Stimulated activated memory B cell treated with anti-CD40 and anti-IgM and Interleukin-4, amounts not matched to agents 10 μg/mL and 1 μg/mL and 100 μg/mL, for 72 hours (primary cell): ENCODE measurements at regions not wholly inside any gene's neighbourhood (a gene's known extent, or its start where the extent isn't known, plus 50 kb on each side); places are given as distances from the start of the nearest gene placed in this dataset.

Experiments used
- ATAC-seq: fragments of 150-1000 bp; cut with Tn5 transposase; 2 replicates; pipeline ENCODE4 v1.10.0; 2021
- H3K27ac Mint-ChIP-seq: one replicate; pipeline ENCODE4 v1.8.0; 2022; ENCODE audit warnings: mild to moderate bottlenecking, mixed read lengths
- H3K27me3 Mint-ChIP-seq: one replicate; pipeline ENCODE4 v1.8.0; 2022; ENCODE audit warnings: mixed read lengths
- H3K36me3 Mint-ChIP-seq: one replicate; pipeline ENCODE4 v1.8.0; 2022; ENCODE audit warnings: mixed read lengths
- H3K4me1 Mint-ChIP-seq: one replicate; pipeline ENCODE4 v1.8.0; 2022; ENCODE audit warnings: mixed read lengths
- H3K4me3 Mint-ChIP-seq: one replicate; pipeline ENCODE4 v1.8.0; 2022; ENCODE audit warnings: mild to moderate bottlenecking, moderate library complexity, mixed read lengths
- H3K9me3 Mint-ChIP-seq: one replicate; pipeline ENCODE4 v1.8.0; 2022; ENCODE audit warnings: mixed read lengths

- no peak overlapping the region for H3K27ac Mint-ChIP-seq
- ATAC-seq, result no peak
These were observed 976.3 kb upstream of the FAT3 start for GRCh38 chr11:91248199-91248807.

DNA sequence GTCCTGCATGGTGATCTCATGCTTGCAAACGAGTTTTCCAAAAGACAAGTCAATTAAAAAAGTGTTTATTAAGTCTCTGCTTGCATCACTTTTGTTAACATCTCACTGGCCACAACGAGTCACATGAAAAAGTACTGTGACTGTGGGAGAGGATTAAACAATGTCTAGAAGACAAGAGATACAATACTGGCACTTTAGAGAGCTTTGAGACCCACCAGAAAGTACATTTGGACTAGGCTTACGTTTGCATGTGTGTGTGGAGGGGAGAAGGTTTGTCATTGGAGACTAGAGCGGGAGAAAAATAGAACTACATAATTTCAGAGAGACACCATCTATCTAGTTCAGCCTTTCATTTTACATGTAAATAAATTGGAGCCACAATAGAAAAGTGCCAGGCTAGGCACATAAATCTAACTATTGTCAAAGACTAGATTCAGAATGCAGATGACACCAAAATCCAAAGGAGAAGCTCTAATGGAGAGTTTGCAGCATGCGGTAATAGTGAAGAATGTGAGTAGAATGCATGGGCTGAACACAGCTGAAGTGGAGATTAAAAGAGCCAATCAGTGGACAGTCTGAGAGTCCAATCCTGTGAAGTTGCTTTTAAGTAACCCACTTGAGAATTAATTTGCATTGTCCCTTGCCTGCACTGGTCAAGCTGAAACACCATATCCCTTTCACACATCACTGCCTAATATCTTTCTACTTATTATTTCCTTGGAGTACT, 977.4 kb upstream of the FAT3 start:
- Mint-ChIP-seq H3K9me3 (peaks cover 3% of the 10 kb centered on the region), H3K4me1 (no peaks in the 10 kb centered on the region), H3K4me3 (no peak overlapping the region), H3K36me3 (no peaks in the 10 kb centered on the region), H3K27me3 (no peaks in the 10 kb centered on the region), H3K27ac (no peak overlapping the region)
- ATAC-seq, result no peak

More at GRCh38 chr11:91248199-91248807, 976.3 kb upstream of the FAT3 start:
- Mint-ChIP-seq H3K4me3 (no peak overlapping the region), H3K27me3 (no peaks in the 10 kb centered on the region), H3K4me1 (no peaks in the 10 kb centered on the region), H3K36me3 (no peaks in the 10 kb centered on the region), H3K9me3 (peaks cover 3% of the 10 kb centered on the region)

DNA sequence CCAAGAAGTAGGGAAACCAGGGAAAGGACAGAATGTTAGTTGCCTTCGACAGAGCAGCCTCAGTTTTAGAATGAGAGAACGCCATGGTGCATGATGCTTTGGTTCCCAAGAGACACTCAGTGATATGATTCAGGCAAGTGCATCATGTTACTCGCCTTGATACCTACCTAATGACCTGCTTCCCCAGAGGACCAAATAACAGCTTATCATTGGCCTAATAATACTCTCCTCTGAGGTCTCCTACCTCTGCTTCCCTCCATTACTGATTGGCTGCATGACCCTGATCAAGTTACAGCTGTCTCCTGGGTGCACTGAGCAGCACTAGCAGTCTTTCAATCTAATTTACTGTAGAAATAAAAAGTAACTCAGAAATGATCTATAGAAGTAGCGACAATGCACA, 979.7 kb upstream of the FAT3 start:
- Mint-ChIP-seq H3K4me1 (no peaks in the 10 kb centered on the region), H3K27me3 (no peaks in the 10 kb centered on the region), H3K4me3 (no peak overlapping the region), H3K27ac (no peak overlapping the region), H3K9me3 (peaks cover 3% of the 10 kb centered on the region), H3K36me3 (no peaks in the 10 kb centered on the region)
- no peak for ATAC-seq

- H3K36me3 Mint-ChIP-seq, result no peaks in the 10 kb centered on the region
These were observed 981.0 kb upstream of the FAT3 start for GRCh38 chr11:91243630-91244029.

DNA sequence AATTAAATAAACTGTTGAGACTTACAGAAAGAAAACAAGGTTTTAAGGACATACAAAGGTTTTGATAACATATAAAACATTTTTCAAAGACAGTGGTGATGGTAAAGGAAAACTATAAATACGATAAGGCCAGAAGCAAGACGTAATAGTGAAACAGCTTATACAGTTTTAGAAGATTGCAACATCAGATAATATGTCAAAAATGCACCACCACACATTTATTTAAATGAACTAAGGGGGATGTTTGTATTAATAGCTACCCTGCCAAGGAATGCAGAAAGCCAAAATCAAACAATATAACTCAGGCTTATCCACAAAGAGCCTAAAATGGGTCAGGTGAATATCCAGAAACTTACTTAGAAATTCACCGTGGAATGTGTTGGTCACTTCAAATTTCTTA, 981.6 kb upstream of the FAT3 start:
- Mint-ChIP-seq H3K9me3 (peaks cover 3% of the 10 kb centered on the region), H3K27ac (no peak overlapping the region), H3K27me3 (no peaks in the 10 kb centered on the region), H3K4me1 (no peaks in the 10 kb centered on the region), H3K4me3 (no peak overlapping the region), H3K36me3 (no peaks in the 10 kb centered on the region)
- ATAC-seq, result no peak

More at GRCh38 chr11:91243630-91244029, 981.0 kb upstream of the FAT3 start:
- Mint-ChIP-seq H3K27ac (no peak overlapping the region), H3K4me3 (no peak overlapping the region), H3K27me3 (no peaks in the 10 kb centered on the region), H3K4me1 (no peaks in the 10 kb centered on the region), H3K9me3 (peaks cover 3% of the 10 kb centered on the region)
- no peak for ATAC-seq

DNA sequence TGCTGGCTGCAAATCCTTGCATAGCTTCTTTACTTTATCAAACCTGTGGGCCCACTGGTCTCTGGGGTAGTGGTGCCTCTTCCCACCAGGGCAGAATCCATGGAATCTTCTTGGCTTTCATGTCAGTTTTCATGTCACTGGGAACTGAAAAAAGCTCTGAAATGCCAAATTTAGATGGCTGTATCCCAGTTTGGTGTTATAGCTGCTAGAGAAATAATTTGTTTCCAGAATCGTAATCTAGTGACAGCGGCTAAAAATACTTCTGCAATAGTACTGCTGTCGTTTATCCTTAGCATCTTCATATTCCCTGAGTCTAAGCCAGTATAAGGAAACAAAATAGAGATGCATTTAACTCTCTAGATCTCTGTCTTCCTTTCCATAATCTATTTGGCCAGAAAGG, 983.4 kb upstream of the FAT3 start:
- Mint-ChIP-seq H3K9me3 (peaks cover under 1% of the 10 kb centered on the region), H3K27me3 (no peaks in the 10 kb centered on the region), H3K4me3 (no peak overlapping the region), H3K4me1 (no peaks in the 10 kb centered on the region), H3K36me3 (no peaks in the 10 kb centered on the region), H3K27ac (no peak overlapping the region)
- no peak for ATAC-seq

GRCh38 chr11:91239359-91239758, 985.3 kb upstream of the FAT3 start:
- H3K27ac Mint-ChIP-seq, result no peak overlapping the region
- H3K4me3 Mint-ChIP-seq, result no peak overlapping the region
- ATAC-seq, result no peak

GRCh38 chr11:91231226-91231625, 993.4 kb upstream of the FAT3 start:
- no peaks in the 10 kb centered on the region for H3K4me1 Mint-ChIP-seq
- H3K27ac Mint-ChIP-seq, result no peak overlapping the region
- H3K36me3 Mint-ChIP-seq, result no peaks in the 10 kb centered on the region
- no peak overlapping the region for H3K4me3 Mint-ChIP-seq
- ATAC-seq, result no peak
- peaks cover 12% of the 10 kb centered on the region for H3K9me3 Mint-ChIP-seq
- no peaks in the 10 kb centered on the region for H3K27me3 Mint-ChIP-seq

More at GRCh38 chr11:91239359-91239758, 985.3 kb upstream of the FAT3 start:
- Mint-ChIP-seq H3K9me3 (peaks cover 3% of the 10 kb centered on the region), H3K27me3 (no peaks in the 10 kb centered on the region), H3K4me1 (no peaks in the 10 kb centered on the region), H3K36me3 (no peaks in the 10 kb centered on the region)

- no peak overlapping the region for H3K27ac Mint-ChIP-seq
- no peak for ATAC-seq
- H3K36me3 Mint-ChIP-seq, result no peaks in the 10 kb centered on the region
- H3K9me3 Mint-ChIP-seq, result peaks cover 10% of the 10 kb centered on the region
- no peak overlapping the region for H3K4me3 Mint-ChIP-seq
- no peaks in the 10 kb centered on the region for H3K27me3 Mint-ChIP-seq
- no peaks in the 10 kb centered on the region for H3K4me1 Mint-ChIP-seq
These were observed 994.0 kb upstream of the FAT3 start for GRCh38 chr11:91230647-91231046.

DNA sequence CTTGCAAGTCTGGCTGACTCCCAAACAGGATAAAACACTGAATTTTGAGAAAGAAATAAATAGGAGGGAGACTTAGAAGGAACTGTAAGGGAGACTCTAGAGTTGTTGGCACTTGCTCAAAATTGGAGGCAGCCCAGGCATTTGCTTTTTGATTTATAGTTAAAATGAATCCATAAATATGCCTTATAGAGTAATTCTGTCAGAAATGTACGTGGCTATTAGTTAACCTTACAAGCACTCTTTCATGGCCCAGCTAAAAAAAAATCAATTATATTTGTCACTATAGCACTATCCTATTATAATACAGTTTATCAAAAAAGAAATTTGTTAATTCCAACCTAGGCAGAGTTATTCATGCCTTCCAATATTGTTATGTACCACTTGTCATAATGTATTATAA, 1000.0 kb upstream of the CHORDC1 start:
- no peak overlapping the region for H3K4me3 Mint-ChIP-seq
- no peaks in the 10 kb centered on the region for H3K36me3 Mint-ChIP-seq
- no peak for ATAC-seq
- H3K27ac Mint-ChIP-seq, result no peak overlapping the region
- H3K9me3 Mint-ChIP-seq, result peaks cover 7% of the 10 kb centered on the region
- H3K27me3 Mint-ChIP-seq, result no peaks in the 10 kb centered on the region
- no peaks in the 10 kb centered on the region for H3K4me1 Mint-ChIP-seq

DNA sequence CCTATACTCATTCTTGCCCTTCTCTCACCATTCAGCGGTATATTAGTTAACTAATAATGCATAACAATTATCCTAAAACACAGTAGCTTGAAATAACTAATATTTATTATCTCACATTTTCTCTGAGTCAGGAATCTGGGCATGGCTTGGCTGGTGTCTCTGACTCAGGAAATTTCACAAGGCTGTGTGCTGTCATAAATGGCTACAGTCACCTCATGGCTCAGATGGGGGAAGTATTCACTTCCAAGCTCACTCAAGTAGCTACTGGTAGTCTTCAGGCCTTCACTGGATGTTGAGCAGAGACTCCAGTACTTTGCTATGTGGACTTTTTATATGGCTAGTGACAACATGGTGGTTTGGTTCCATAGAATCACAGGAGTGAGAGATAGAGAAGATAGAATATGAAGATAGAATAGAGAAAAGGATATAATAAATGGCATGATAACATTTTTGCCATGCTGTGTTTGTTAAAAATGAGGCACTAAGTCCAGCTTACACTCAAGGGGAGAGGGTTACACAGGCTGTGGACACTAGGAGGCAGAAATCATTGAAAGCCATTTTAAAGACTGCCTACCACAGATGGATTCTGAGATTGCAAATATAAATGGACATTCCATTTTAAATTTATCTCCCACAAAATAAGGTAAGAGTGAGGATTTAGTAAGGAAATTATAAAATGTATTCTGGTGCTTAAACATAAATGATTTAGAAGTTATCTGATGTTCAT, 997.8 kb upstream of the CHORDC1 start:
- H3K27me3 Mint-ChIP-seq, result no peaks in the 10 kb centered on the region
- H3K9me3 Mint-ChIP-seq, result peaks cover 3% of the 10 kb centered on the region
- no peak overlapping the region for H3K4me3 Mint-ChIP-seq
- H3K27ac Mint-ChIP-seq, result no peak overlapping the region
- H3K4me1 Mint-ChIP-seq, result no peaks in the 10 kb centered on the region
- ATAC-seq, result no peak
- no peaks in the 10 kb centered on the region for H3K36me3 Mint-ChIP-seq

GRCh38 chr11:91219535-91219934, 996.7 kb upstream of the CHORDC1 start:
- H3K27ac Mint-ChIP-seq, result no peak overlapping the region
- no peak for ATAC-seq
- H3K4me1 Mint-ChIP-seq, result no peaks in the 10 kb centered on the region
- H3K27me3 Mint-ChIP-seq, result no peaks in the 10 kb centered on the region
- H3K9me3 Mint-ChIP-seq, result peaks cover 3% of the 10 kb centered on the region
- no peak overlapping the region for H3K4me3 Mint-ChIP-seq
- H3K36me3 Mint-ChIP-seq, result no peaks in the 10 kb centered on the region

GRCh38 chr11:91209751-91210150, 986.9 kb upstream of the CHORDC1 start:
- peaks cover 5% of the 10 kb centered on the region for H3K9me3 Mint-ChIP-seq
- H3K36me3 Mint-ChIP-seq, result no peaks in the 10 kb centered on the region
- H3K27me3 Mint-ChIP-seq, result no peaks in the 10 kb centered on the region
- no peak overlapping the region for H3K4me3 Mint-ChIP-seq
- ATAC-seq, result no peak
- no peaks in the 10 kb centered on the region for H3K4me1 Mint-ChIP-seq
- no peak overlapping the region for H3K27ac Mint-ChIP-seq

DNA sequence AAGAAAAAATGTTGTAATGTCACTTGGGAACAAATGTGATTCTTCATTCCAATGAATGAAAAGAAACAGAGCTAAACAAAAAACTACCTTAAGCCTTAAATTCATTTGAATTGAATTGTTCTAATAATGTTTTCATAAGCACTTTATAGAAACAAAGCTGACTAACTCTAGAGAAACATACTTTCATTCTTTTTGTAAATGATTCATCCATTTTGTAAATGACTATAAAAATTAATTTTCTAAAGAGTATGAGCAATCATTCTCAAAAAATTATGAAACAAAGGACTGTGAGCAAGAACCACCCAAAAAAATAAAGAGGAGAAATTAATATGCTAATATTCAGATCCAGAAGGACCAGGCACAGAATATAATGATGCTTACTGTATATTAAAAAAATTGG, 986.5 kb upstream of the CHORDC1 start:
- Mint-ChIP-seq H3K4me1 (no peaks in the 10 kb centered on the region), H3K27me3 (no peaks in the 10 kb centered on the region), H3K27ac (no peak overlapping the region), H3K4me3 (no peak overlapping the region), H3K36me3 (no peaks in the 10 kb centered on the region), H3K9me3 (peaks cover 5% of the 10 kb centered on the region)
- ATAC-seq, result no peak

DNA sequence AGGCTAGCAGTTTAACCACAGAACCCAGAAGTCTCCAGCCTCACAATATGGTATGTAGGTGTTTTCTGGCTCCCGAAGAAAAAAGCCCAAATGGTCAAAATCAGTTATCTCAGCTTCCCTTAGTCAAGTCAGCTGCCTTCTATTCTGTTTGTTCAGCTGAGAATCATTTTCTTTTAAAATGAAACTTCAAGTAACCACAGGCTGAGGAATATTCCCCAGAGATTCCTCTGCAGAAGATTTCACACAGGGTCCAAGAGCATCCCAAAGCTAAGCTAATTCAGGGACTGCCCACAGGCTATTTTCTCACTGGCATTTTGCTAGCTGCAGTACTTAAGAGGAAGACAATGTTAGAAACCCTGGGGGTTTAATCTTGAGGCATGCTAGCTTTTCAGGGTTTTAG, 977.0 kb upstream of the CHORDC1 start:
- Mint-ChIP-seq H3K27me3 (no peaks in the 10 kb centered on the region), H3K4me3 (no peak overlapping the region), H3K9me3 (peaks cover 3% of the 10 kb centered on the region), H3K36me3 (no peaks in the 10 kb centered on the region), H3K27ac (no peak overlapping the region), H3K4me1 (no peaks in the 10 kb centered on the region)
- ATAC-seq, result no peak

GRCh38 chr11:91194546-91194945, 971.7 kb upstream of the CHORDC1 start:
- H3K27me3 Mint-ChIP-seq, result no peaks in the 10 kb centered on the region
- H3K4me3 Mint-ChIP-seq, result no peak overlapping the region
- H3K4me1 Mint-ChIP-seq, result no peaks in the 10 kb centered on the region
- H3K27ac Mint-ChIP-seq, result no peak overlapping the region
- H3K9me3 Mint-ChIP-seq, result peaks cover 10% of the 10 kb centered on the region
- no peak for ATAC-seq
- no peaks in the 10 kb centered on the region for H3K36me3 Mint-ChIP-seq
